ENCODE measurements at regions not wholly inside any gene's neighbourhood (a gene's known extent, or its start where the extent isn't known, plus 50 kb on each side); places are given as distances from the start of the nearest gene placed in this dataset.

DNA sequence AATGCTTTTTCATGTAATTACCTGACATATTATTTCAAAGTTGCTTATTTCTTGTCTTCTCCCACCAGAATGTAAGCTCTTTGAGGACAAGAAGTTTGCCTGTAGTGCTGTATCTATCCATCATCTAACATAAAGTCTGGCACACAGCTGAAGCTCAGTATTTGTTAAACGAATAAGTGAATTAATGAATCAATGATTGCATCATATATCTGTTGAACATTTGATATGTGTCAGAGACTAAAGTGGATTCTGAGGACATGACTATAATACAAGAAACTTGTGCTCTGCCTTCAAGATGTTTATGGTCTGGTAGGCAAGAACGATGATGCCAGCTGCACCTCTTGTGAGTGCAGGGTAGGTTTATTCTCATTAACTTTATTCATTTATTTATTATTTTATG lies 115.4 kb upstream of the SCAF11 start:
- intact Hi-C loops (cut with micrococcal nuclease): no loop called here
- no peak for DNase-seq
- Mint-ChIP-seq H3K27ac (no peak overlapping the region), H3K27me3 (ENCODE audit: low read depth in 3 of 3) (peaks cover 0 to 2% (median 0%) of the 10 kb centered on the region in 3 donors), H3K4me3 (no peak overlapping the region), H3K4me1 (no peaks in the 10 kb centered on the region), H3K36me3 (no peaks in the 10 kb centered on the region), H3K9me3 (peaks cover 0 to 6% (median under 1%) of the 10 kb centered on the region in 7 donors)
- H3K27me3 ChIP-seq (ENCODE audit: control insufficient read depth in 2 of 2, insufficient read depth in 2 of 2, low read length in 2 of 2): no peaks in the 10 kb centered on the region
- no peak overlapping the region for H3K27ac ChIP-seq (ENCODE audit: low read depth in 1 of 2, low read length in 2 of 2)
- TF ChIP-seq, protein P1, sequence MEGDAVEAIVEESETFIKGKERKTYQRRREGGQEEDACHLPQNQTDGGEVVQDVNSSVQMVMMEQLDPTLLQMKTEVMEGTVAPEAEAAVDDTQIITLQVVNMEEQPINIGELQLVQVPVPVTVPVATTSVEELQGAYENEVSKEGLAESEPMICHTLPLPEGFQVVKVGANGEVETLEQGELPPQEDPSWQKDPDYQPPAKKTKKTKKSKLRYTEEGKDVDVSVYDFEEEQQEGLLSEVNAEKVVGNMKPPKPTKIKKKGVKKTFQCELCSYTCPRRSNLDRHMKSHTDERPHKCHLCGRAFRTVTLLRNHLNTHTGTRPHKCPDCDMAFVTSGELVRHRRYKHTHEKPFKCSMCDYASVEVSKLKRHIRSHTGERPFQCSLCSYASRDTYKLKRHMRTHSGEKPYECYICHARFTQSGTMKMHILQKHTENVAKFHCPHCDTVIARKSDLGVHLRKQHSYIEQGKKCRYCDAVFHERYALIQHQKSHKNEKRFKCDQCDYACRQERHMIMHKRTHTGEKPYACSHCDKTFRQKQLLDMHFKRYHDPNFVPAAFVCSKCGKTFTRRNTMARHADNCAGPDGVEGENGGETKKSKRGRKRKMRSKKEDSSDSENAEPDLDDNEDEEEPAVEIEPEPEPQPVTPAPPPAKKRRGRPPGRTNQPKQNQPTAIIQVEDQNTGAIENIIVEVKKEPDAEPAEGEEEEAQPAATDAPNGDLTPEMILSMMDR (IDR thresholded peaks at IDR 0.05): no peak
- H4K20me1 ChIP-seq (ENCODE audit: insufficient read depth, low read length): no peaks in the 10 kb centered on the region
- no peaks in the 10 kb centered on the region for H3K36me3 ChIP-seq (replicated peaks in 1 of 2; ENCODE audit: control insufficient read depth in 1 of 2, insufficient read depth in 2 of 2, low read length in 2 of 2)
- no peak overlapping the region for H3K4me3 ChIP-seq (replicated peaks in 1 of 3; ENCODE audit: low read depth in 2 of 3, low read length in 3 of 3)
- H2AFZ ChIP-seq (ENCODE audit: insufficient read depth, low read depth, low read length, poor library complexity, severe bottlenecking): no peak overlapping the region
- no peak overlapping the region for H3K4me2 ChIP-seq (replicated peaks; ENCODE audit: extremely low read depth, low read length, poor library complexity, severe bottlenecking)
- H3K4me1 ChIP-seq (ENCODE audit: control insufficient read depth in 1 of 2, insufficient read depth in 2 of 2, low read length in 2 of 2): no peaks in the 10 kb centered on the region
- no peak overlapping the region for H3K9ac ChIP-seq (ENCODE audit: insufficient read depth, low read length, poor library complexity, severe bottlenecking)
- H3K9me3 ChIP-seq (replicated peaks in 1 of 2; ENCODE audit: control insufficient read depth in 1 of 2, insufficient read depth in 1 of 2, low read length in 2 of 2): peaks cover 0 to 4% of the 10 kb centered on the region in 2 donors
- H3K79me2 ChIP-seq (ENCODE audit: insufficient read depth, low read length): no peaks in the 10 kb centered on the region
- WGBS (ENCODE audit: insufficient coverage): no CpG with 5 or more reads among the region's 2 CpGs

DNA sequence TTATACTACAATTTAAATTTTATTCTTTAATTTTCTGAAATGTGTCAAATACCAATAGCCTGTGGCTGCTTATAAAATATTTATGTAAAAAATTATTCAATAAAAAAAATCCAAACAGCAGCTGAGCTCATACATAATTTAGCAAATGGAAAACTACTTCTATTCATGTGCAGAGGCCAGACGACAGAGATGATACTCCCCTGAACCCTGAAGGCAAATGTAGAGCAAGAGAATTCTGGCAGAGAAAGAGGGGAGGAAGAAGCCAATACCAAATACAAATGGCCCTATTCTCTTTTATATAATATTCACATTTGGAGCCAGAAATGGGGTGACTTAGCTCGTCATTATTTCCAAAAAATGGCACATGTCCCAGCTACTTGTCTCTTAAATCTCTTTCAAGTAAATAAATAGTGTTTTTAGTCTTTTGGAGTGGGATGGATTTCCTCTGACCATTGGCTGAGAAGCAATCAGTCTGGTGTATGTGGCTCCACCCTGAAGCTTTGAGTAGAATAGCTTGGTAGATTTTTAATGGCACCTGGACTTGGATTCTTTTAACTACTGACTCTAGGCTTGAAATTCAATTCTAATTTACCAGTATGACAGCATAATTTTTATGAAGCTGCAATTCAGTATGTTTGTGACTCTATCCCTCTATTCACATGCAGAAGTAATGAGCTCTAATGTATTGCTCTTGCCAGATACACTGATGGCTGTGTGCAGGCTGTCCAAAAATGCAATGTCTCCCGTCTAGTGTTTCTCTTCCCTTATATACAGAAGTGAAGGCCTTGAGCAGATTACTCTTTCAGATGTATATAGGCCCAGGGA lies 113.4 kb upstream of the SCAF11 start:
- Histone ChIP-seq H3K9me3 (replicated peaks in 1 of 2; ENCODE audit: control insufficient read depth in 1 of 2, insufficient read depth in 1 of 2, low read length in 2 of 2) (peaks cover 0 to 4% of the 10 kb centered on the region in 2 donors), H2AFZ (ENCODE audit: insufficient read depth, low read depth, low read length, poor library complexity, severe bottlenecking) (no peak overlapping the region), H4K20me1 (ENCODE audit: insufficient read depth, low read length) (no peaks in the 10 kb centered on the region), H3K4me3 (replicated peaks in 1 of 3; ENCODE audit: low read depth in 2 of 3, low read length in 3 of 3) (no peak overlapping the region), H3K9ac (ENCODE audit: insufficient read depth, low read length, poor library complexity, severe bottlenecking) (no peak overlapping the region), H3K27ac (ENCODE audit: low read depth in 1 of 2, low read length in 2 of 2) (no peak overlapping the region), H3K4me1 (ENCODE audit: control insufficient read depth in 1 of 2, insufficient read depth in 2 of 2, low read length in 2 of 2) (no peaks in the 10 kb centered on the region), H3K79me2 (ENCODE audit: insufficient read depth, low read length) (no peaks in the 10 kb centered on the region), H3K36me3 (replicated peaks in 1 of 2; ENCODE audit: control insufficient read depth in 1 of 2, insufficient read depth in 2 of 2, low read length in 2 of 2) (no peaks in the 10 kb centered on the region), H3K4me2 (replicated peaks; ENCODE audit: extremely low read depth, low read length, poor library complexity, severe bottlenecking) (no peak overlapping the region), H3K27me3 (ENCODE audit: control insufficient read depth in 2 of 2, insufficient read depth in 2 of 2, low read length in 2 of 2) (no peaks in the 10 kb centered on the region)
- peaks cover 0 to 6% (median 4%) of the 10 kb centered on the region in 7 donors for H3K9me3 Mint-ChIP-seq
- intact Hi-C loops (cut with micrococcal nuclease): no loop called here
- no peaks in the 10 kb centered on the region for H3K36me3 Mint-ChIP-seq
- no peak for DNase-seq
- no CpG with 5 or more reads among the region's 3 CpGs for WGBS (ENCODE audit: insufficient coverage)
- TF ChIP-seq, protein P1 (IDR thresholded peaks at IDR 0.05): no peak
- H3K4me1 Mint-ChIP-seq: no peaks in the 10 kb centered on the region
- no peak overlapping the region for H3K27ac Mint-ChIP-seq
- no peak overlapping the region for H3K4me3 Mint-ChIP-seq
- H3K27me3 Mint-ChIP-seq (ENCODE audit: low read depth in 3 of 3): peaks cover 0 to 2% (median 0%) of the 10 kb centered on the region in 3 donors
